Adrenal gland (tissue), 9 donors: ENCODE measurements at regions not wholly inside any gene's neighbourhood (a gene's known extent, or its start where the extent isn't known, plus 50 kb on each side); places are given as distances from the start of the nearest gene placed in this dataset.
"Not testable (repeated sequence)": the region's sequence is repeated elsewhere in the genome, so short reads cannot be mapped to it uniquely, and the experiment has no call there.

Source experiments
- DNase-seq, 7 donors: peaks; one replicate each; pipeline ENCODE4 v3.0.0-alpha.2; 2019 to 2020
- H3K27ac ChIP-seq, 5 donors: fragments of 200-600 bp; sonication (generic) in 4 of 5; 1 replicate in 3 of 5; 2 replicates in 2 of 5; pipeline versions ENCODE4 v1.5.1 to v1.8.0; 2016 to 2020; ENCODE audit warnings: mild to moderate bottlenecking in 1 of 5
- H3K27me3 ChIP-seq: fragments of 200-600 bp; 2 replicates; pipeline ENCODE4 v1.8.0; 2021
- H3K36me3 ChIP-seq, 2 donors: fragments of 200-600 bp; replicated peaks in 1 of 2; 1 replicate in 1 of 2; 2 replicates in 1 of 2; pipeline versions ENCODE4 v1.5.1 to v1.8.0; 2018 to 2022
- H3K4me1 ChIP-seq, 2 donors: fragments of 200-600 bp; replicated peaks in 1 of 2; 1 replicate in 1 of 2; 2 replicates in 1 of 2; pipeline versions ENCODE4 v1.5.1 to v1.8.0; 2018 to 2021
- H3K4me3 ChIP-seq, 4 donors: fragments of 200-600 bp; sonication (generic) in 3 of 4; one replicate each; pipeline ENCODE4 v1.5.1; 2016 to 2018
- H3K9me3 ChIP-seq, 3 donors: fragments of 200-600 bp; sonication (generic) in 1 of 3; replicated peaks in 1 of 3; 1 replicate in 2 of 3; 2 replicates in 1 of 3; pipeline versions ENCODE4 v1.5.1 to v1.8.0; 2016 to 2021
- POLR2A ChIP-seq, 2 donors: fragments of 450-650 bp; IDR thresholded peaks; one replicate each; pipeline ENCODE4 v1.6.1; 2017; ENCODE audit warnings: antibody characterized with exemption in 2 of 2, mild to moderate bottlenecking in 2 of 2, moderate library complexity in 1 of 2
- WGBS, 4 donors: extraction: QIAGEN DNeasy Blood & Tissue Kit in 2 of 4; methylation state at CpG; one replicate each; pipeline versions ENCODE4 v1.1.5 to v1.1.7; 2013 to 2017; 5-methylcytosine and 5-hydroxymethylcytosine counted together
- intact Hi-C, 2 donors: fragments of 100-400 bp; cut with DNase I; formaldehyde crosslinking; loops; one replicate each; pipeline versions ENCODE4 v1.14.1 to v1.15.0; 2022 to 2023
- TF ChIP-seq, protein P1 (sequence below), 6 experiments: fragments of 450-650 bp in 4 of 6; fragments of 200-600 bp in 2 of 6; sonication (generic) in 1 of 6; IDR thresholded peaks; 1 replicate in 5 of 6; 2 replicates in 1 of 6; pipeline versions ENCODE4 v1.5.1 to v1.8.0; 2016 to 2021; ENCODE audit warnings: antibody characterized with exemption in 6 of 6, mild to moderate bottlenecking in 2 of 6, moderate library complexity in 1 of 6
- donor health status: healthy with polysubstance abuse.
- donor health status: Bipolar disorder and iron deficiency.
- donor health status: DM: yes; HTN: yes; CAD: no.
- donor health status: DM: no; HTN: no; CAD: no.
- donor health status: DM: no; HTN: no; CAD: no.

DNA sequence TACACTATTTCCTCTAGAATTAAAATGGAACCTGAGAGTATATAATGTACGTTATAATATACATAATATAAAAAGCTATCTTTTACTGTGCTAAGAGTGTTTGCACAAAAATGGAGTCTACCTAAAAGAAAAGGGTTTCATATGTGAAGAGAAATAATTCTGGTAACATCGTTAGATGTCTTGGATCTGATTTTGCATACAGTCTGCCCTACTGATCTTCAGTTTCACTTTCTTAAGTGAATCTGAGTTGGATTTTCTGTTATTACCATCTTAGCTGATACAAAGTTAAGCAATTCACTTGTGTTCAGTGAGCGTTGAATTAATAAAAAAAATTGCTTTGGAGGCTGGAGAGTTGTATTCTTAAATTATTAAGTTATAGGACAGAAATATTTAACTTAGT, 502.1 kb upstream of the TMEFF2 start:
- intact Hi-C loops = no loop called here

DNA sequence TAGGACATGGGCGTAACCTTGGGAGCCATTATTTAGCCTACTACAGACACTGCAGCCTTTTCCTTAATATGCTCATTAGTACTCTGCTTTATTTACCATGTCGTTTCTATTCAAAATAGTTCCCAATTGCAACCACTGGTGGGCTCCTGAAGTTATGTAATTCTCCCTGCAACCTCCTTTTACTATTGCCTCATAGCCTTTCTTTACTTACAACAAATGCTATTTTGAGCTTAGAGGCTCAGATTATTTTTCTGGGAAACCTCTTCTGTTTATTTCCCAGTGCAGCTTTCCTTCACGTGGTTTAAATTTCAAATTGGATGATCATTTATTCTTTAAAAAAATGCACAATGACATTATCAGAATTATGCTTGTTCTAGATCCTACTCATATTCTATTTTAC, 492.3 kb upstream of the TMEFF2 start:
- intact Hi-C loops = no loop called here
- Histone ChIP-seq H3K4me3 (no peak overlapping the region), H3K9me3 (no peaks in the 10 kb centered on the region), H3K36me3 (no peaks in the 10 kb centered on the region), H3K4me1 (no peaks in the 10 kb centered on the region), H3K27me3 (no peaks in the 10 kb centered on the region), H3K27ac (no peak overlapping the region)
- TF ChIP-seq, protein P1, sequence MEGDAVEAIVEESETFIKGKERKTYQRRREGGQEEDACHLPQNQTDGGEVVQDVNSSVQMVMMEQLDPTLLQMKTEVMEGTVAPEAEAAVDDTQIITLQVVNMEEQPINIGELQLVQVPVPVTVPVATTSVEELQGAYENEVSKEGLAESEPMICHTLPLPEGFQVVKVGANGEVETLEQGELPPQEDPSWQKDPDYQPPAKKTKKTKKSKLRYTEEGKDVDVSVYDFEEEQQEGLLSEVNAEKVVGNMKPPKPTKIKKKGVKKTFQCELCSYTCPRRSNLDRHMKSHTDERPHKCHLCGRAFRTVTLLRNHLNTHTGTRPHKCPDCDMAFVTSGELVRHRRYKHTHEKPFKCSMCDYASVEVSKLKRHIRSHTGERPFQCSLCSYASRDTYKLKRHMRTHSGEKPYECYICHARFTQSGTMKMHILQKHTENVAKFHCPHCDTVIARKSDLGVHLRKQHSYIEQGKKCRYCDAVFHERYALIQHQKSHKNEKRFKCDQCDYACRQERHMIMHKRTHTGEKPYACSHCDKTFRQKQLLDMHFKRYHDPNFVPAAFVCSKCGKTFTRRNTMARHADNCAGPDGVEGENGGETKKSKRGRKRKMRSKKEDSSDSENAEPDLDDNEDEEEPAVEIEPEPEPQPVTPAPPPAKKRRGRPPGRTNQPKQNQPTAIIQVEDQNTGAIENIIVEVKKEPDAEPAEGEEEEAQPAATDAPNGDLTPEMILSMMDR (IDR thresholded peaks at IDR 0.05) = no peak
- TF ChIP-seq POLR2A (IDR thresholded peaks at IDR 0.05) = no peak
- 53 to 61% (median 59%) methylated on average over 3 of the region's 3 CpGs for WGBS, 4 donors
- no peak for DNase-seq

More for the DNA sequence above, 502.1 kb upstream of the TMEFF2 start:
- no peak for DNase-seq
- H3K4me3 ChIP-seq = no peak overlapping the region
- no peak for TF ChIP-seq POLR2A (IDR thresholded peaks at IDR 0.05)
- TF ChIP-seq, protein P1 (IDR thresholded peaks at IDR 0.05) = no peak
- H3K4me1 ChIP-seq = no peaks in the 10 kb centered on the region
- no peaks in the 10 kb centered on the region for H3K9me3 ChIP-seq
- no peaks in the 10 kb centered on the region for H3K27me3 ChIP-seq
- 71 to 76% (median 73%) methylated on average over 3 of the region's 3 CpGs for WGBS, 4 donors
- no peaks in the 10 kb centered on the region for H3K36me3 ChIP-seq
- no peak overlapping the region for H3K27ac ChIP-seq

DNA sequence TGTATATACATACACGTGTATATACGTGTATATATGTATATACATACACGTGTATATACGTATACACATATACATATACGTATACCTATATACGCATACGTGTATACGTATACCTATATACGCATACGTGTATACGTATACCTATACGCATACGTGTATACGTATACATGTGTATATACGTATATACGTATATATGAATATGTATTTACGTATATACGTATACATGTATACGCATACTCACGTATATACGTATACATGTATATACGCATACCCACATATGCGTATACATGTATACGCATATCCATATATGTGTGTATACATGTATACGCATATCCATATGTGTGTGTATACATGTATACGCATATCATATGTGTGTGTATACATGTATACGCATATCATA, 487.8 kb upstream of the TMEFF2 start:
- H3K27ac ChIP-seq, H3K9me3 ChIP-seq, DNase-seq, intact Hi-C loops, H3K27me3 ChIP-seq, H3K4me3 ChIP-seq, H3K4me1 ChIP-seq, H3K36me3 ChIP-seq: not testable (repeated sequence)
- WGBS, 4 donors = 94 to 96% (median 95%) methylated on average over 27 of the region's 27 CpGs

DNA sequence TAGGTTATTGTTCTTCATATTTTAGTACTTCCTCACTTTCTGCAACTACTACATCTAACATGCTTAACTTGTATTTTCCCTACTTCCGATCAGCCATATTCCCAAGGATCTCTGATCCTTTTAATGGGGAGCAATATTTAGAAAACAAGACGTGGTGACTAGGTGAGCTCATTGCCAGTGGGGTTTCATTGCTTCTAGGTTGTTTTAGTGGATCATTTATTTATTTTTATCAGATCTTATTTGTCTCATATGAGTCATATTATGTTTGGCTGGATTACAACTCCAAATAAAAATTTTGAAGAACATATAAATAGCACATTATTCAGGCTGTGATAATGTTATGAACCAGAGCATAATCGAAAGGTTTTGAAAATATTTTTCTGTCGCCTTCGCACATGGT, 480.9 kb upstream of the TMEFF2 start:
- Histone ChIP-seq H3K4me1 (no peaks in the 10 kb centered on the region), H3K9me3 (no peaks in the 10 kb centered on the region), H3K36me3 (no peaks in the 10 kb centered on the region), H3K27ac (no peak overlapping the region), H3K27me3 (no peaks in the 10 kb centered on the region), H3K4me3 (no peak overlapping the region)
- no peak for DNase-seq
- TF ChIP-seq, protein P1 (IDR thresholded peaks at IDR 0.05) = no peak
- TF ChIP-seq POLR2A (IDR thresholded peaks at IDR 0.05) = no peak
- intact Hi-C loops = no loop called here
- WGBS, 4 donors = 70 to 79% (median 75%) methylated on average over 5 of the region's 5 CpGs

DNA sequence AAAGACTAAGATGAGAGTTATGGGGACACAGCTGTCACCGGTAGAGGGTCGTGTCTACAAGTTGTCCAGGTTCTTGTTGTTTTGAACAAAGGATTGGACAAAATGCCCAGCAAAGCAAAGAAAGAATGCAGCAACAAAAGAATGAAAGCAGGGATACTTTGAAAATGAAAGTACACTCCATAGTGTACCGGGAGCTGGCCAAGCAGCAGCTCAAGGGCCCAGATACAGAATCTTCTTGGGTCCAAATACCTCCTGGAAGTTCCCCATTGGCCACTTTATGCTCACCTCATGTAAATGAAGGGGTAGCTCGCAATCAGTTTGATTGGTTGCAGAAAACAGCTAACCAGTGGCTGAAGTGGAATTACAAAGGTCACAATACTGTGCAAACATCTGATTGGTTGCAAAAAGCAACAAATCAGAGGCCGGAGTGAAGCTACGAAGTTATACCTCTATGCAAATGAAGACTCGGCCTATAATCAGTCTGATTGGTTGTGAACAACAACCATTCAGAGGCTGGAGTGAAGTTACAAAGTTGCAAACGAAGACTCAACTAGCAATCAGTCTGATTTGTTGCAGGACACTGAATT, 474.9 kb upstream of the TMEFF2 start:
- no peak for TF ChIP-seq POLR2A (IDR thresholded peaks at IDR 0.05)
- TF ChIP-seq, protein P1 (IDR thresholded peaks at IDR 0.05) = no peak
- intact Hi-C loops = no loop called here
- Histone ChIP-seq H3K27ac (no peak overlapping the region), H3K4me3 (no peak overlapping the region), H3K9me3 (no peaks in the 10 kb centered on the region), H3K4me1 (no peaks in the 10 kb centered on the region), H3K27me3 (no peaks in the 10 kb centered on the region), H3K36me3 (no peaks in the 10 kb centered on the region)
- no peak for DNase-seq
- 75 to 85% (median 81%) methylated on average over 8 of the region's 8 CpGs for WGBS, 4 donors

GRCh38 chr2:192660555-192660954, 465.8 kb upstream of the TMEFF2 start:
- H3K27ac ChIP-seq, H3K9me3 ChIP-seq, H3K27me3 ChIP-seq, H3K4me3 ChIP-seq, DNase-seq, intact Hi-C loops, H3K36me3 ChIP-seq, H3K4me1 ChIP-seq: not testable (repeated sequence)
- 72 to 81% (median 73%) methylated on average over 4 of the region's 4 CpGs for WGBS, 4 donors
